ENCODE measurements at regions not wholly inside any gene's neighbourhood (a gene's known extent, or its start where the extent isn't known, plus 50 kb on each side); places are given as distances from the start of the nearest gene placed in this dataset.
"Not testable (repeated sequence)": the region's sequence is repeated elsewhere in the genome, so short reads cannot be mapped to it uniquely, and the experiment has no call there.

DNA sequence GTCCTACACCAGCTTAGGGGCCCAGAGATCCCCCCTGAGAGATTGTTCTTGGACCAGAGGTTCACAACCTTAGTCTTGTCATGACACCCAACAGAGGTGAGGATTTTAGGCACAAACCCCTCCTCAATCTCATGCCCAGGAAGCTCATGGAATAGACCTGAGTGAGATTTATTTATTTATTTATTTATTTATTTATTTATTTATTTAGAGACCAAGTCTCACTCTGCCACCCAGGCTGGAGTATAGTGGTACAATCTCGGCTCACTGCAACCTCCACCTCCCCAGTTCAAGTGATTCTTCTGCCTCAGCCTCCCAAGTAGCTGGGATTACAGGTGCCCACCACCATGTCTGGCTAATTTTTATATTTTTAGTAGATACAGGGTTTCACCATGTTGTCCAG, 71.4 kb upstream of the TSC22D1 start:
- TF ChIP-seq, protein P1, sequence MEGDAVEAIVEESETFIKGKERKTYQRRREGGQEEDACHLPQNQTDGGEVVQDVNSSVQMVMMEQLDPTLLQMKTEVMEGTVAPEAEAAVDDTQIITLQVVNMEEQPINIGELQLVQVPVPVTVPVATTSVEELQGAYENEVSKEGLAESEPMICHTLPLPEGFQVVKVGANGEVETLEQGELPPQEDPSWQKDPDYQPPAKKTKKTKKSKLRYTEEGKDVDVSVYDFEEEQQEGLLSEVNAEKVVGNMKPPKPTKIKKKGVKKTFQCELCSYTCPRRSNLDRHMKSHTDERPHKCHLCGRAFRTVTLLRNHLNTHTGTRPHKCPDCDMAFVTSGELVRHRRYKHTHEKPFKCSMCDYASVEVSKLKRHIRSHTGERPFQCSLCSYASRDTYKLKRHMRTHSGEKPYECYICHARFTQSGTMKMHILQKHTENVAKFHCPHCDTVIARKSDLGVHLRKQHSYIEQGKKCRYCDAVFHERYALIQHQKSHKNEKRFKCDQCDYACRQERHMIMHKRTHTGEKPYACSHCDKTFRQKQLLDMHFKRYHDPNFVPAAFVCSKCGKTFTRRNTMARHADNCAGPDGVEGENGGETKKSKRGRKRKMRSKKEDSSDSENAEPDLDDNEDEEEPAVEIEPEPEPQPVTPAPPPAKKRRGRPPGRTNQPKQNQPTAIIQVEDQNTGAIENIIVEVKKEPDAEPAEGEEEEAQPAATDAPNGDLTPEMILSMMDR (IDR thresholded peaks at IDR 0.05) = not testable (repeated sequence)
- not testable (repeated sequence) for TF ChIP-seq POLR2A (IDR thresholded peaks at IDR 0.05)

Data from thyroid gland (tissue), 4 donors.